ENCODE measurements at regions not wholly inside any gene's neighbourhood (a gene's known extent, or its start where the extent isn't known, plus 50 kb on each side); places are given as distances from the start of the nearest gene placed in this dataset.

GRCh38 chr7:156001496-156002260 is 189.4 kb upstream of the SHH start:
- DNase-seq = no peak

- DNase-seq = no peak
Measured at GRCh38 chr7:156000601-156001396, 188.5 kb upstream of the SHH start.

- DNase-seq = no peak
Measured at GRCh38 chr7:155999631-156000489, 187.6 kb upstream of the SHH start.

- no peak for DNase-seq
Measured at GRCh38 chr7:155998766-155999630, 186.7 kb upstream of the SHH start.

- DNase-seq = no peak
Measured at GRCh38 chr7:155998328-155998691, 186.0 kb upstream of the SHH start.

- DNase-seq = no peak
Measured at GRCh38 chr7:155997431-155998327, 185.4 kb upstream of the SHH start.

GRCh38 chr7:155996718-155997280 is 184.5 kb upstream of the SHH start:
- no peak for DNase-seq

- DNase-seq = no peak
Measured at GRCh38 chr7:155995183-155995612, 182.9 kb upstream of the SHH start.

GRCh38 chr7:155994279-155994811 is 182.1 kb upstream of the SHH start:
- no peak for DNase-seq

GRCh38 chr7:155993420-155994278 is 181.4 kb upstream of the SHH start:
- no peak for DNase-seq

GRCh38 chr7:155992974-155993373 is 180.7 kb upstream of the SHH start:
- DNase-seq = no peak

- DNase-seq = no peak
Measured at GRCh38 chr7:155992538-155992937, 180.3 kb upstream of the SHH start.

- DNase-seq = no peak
Measured at GRCh38 chr7:155992107-155992506, 179.8 kb upstream of the SHH start.

- DNase-seq = no peak
Measured at GRCh38 chr7:155991470-155991869, 179.2 kb upstream of the SHH start.

- no peak for DNase-seq
Measured at GRCh38 chr7:155988416-155988815, 176.2 kb upstream of the SHH start.

GRCh38 chr7:155987681-155988235 is 175.5 kb upstream of the SHH start:
- no peak for DNase-seq

GRCh38 chr7:155986497-155987160 is 174.4 kb upstream of the SHH start:
- DNase-seq = no peak

GRCh38 chr7:155985518-155986250 is 173.4 kb upstream of the SHH start:
- DNase-seq = no peak

All from dermis blood vessel endothelial cell (primary cell).